HG03025 (cell line): ENCODE measurements at regions not wholly inside any gene's neighbourhood (a gene's known extent, or its start where the extent isn't known, plus 50 kb on each side); places are given as distances from the start of the nearest gene placed in this dataset.

Source experiments
- ATAC-seq: cut with Tn5 transposase; IDR thresholded peaks from one replicate; pipeline ENCODE4 v1.9.1; 2021; ENCODE audit warnings: mild to moderate bottlenecking, moderate library complexity; ENCODE audit not compliant: unreplicated experiment, low FRiP score

DNA sequence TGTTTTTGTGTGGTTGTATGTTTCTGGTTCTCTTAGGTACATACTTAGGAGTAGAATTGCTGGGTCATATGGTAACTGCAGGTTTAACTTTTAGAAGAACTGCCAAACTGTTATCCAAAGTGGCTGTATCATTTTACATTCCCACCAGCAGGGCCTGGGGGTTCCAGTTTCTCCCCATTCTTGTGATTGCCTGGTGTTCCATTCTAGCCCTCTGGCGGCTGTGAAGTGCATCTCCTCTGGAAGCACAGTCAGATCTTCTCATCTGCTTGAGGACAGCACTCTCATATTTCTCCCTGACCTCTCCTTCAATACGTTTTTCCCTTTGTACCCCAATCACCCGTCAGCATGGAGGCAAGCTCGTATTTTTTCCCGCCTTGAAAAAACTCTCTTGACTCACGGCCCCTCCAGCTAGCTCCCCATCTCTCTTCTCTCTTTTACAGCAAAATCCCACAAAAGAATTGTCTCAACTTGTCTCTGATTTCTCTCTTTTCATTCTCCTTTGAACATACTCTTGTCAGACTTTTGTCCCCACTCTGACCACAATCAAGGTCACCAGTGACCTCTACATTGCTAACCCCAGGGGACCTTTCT, 56.8 kb upstream of the THY1 start:
- ATAC-seq, result no peak

DNA sequence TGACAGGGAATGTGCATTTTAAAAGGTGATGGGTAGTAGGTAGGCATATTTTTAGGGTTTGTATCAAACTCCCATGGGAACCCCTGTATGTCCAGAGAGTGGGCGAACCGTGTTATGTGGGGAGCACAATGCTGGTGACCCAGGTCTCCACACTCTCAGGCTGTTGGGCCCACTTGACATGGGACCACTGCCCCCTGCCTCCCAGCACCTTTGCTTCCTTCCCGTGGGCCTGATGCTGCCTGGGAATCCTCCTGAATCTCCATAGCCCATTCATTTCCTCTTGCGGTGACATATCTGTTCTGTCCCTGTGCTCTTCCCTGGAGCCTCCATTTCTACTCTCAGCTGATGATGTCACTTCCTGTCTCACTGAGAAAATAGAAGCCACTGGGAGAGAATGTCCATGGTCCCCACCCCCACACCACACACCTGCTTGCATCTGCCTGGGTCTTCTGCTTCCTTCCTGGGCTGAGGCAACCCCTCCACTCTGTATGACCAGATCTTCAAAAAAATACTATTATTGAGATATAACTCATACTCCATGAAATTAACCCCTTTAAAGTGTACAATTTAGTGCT, 55.8 kb upstream of the THY1 start:
- ATAC-seq, result no peak

DNA sequence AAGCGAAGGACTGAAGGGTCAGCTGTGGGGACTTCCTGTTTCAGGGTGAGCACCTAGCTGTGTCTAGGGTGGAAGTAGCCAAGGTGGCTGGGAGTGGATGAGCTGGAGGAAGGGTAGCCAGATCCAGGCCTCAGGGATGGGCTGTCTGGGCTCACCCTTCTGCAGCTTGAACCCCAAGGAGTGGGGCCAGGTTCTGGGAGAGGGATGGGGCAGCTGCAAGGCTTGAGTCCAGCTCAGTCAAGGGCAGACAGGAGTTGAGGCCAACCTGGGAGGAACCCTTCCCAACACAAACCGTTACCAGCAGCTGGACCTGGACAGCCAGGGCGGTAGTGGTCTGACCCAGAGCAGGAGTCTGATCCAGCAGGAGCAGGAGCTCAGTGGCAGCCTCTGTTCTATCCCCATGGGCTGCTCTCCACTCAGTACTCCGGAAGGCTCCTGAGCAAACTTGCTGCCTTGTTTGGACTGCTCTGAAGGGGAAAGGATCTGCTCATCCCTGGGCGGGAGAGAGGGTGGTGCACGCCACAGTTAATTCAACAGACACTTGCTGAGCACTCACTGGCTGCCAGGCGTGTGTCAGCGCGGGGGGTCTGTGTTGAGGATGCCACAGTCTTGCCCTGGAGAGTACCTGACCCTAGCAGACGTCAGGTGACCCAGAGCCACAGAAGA, 53.8 kb upstream of the THY1 start:
- ATAC-seq, result no peak

DNA sequence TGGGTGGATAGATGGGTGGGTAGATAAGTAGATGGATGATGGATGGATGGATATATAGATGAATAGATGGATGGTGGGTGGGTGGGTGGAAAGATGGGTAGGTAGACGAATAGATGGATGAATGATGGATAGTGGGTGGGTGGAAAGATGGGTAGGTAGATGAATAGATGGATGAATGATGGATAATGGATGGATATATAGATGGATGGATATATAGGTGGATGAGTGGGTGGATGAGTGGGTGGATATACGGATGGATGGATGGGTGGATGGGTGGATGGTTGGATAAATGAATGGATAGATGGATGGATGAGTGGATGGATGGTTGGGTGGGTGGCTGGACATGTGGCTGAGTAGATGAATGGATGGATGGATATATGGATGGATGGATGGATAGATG, 53.1 kb upstream of the THY1 start:
- ATAC-seq, result no peak

DNA sequence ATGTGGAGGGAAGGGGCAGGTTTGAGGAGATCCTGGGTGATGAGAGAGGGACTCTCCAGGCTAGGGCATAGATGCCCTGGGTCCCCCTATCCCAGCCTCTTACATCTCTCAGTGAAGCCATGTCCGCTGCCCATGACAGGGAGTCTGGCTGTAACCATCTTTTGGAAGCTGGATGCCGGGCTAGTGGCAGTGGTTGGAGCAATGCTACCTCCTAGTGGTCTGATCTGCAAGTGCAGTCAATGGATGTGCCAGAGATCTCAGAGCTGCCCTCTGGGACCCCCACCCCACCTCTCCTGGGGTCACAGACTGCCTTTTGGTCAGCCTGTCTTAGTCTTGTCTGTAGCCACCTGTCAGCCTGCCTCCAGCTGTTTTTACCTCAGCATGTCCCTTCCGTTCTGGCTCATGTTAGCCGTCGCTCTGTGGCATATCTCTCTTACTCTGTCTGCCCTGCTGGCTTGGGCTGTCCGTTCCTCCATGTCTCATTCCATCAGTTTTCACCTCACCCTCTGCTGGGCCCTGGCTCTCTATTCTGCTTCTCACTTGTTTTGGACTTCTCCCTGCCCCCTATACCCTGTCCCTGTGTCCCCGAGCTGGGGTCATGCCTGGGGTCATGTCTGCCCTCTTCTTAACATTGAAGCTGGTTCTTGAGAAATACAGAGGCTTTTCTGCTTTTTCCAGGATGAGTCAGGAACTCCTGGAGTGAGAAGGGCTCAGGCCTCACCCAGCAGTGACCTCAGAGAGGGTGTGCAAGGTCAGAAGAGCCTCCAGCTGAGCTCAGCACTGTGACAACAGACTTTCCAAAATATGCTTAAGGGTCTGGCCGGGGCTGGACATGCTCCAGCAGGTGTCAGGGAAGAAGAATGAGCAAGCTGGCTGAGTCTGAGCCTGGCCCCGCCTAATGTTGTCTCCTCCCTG, 52.0 kb upstream of the THY1 start:
- no peak for ATAC-seq

DNA sequence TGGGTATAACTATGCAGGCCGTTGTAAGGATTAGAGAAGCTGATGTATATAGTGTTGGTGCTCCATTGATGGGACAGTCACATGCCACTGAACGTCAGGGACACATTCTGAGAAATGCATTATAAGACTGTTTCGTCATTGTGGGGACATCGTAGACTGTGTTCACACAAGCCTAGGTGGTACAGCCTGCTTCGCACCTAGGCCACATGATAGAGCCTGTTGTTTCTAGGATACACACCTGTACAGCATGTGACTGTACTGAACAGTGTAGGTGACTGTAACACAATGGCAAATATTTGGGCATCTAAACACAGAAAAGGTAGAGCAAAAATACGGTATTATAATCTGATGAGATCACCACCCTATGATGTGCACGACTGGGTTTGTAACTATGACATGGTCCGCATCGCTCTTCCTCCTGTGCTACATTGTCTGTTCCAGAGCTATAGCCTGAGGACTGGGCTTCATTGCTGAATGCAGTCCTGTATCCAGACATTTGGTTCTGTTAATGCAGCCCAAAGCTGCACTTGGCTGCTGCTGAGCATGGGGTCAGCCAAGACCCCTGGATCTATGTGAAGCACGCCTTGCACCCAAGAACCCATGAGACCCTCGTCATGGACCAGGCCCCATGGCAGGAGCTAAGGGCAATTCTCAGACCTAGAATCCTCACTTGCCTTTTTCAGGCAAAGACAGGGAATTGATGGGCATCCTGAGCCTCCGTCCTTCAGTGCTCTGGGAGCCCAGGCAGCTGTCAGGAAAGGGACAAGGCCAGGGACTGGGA, 51.1 kb upstream of the THY1 start:
- ATAC-seq, result no peak

DNA sequence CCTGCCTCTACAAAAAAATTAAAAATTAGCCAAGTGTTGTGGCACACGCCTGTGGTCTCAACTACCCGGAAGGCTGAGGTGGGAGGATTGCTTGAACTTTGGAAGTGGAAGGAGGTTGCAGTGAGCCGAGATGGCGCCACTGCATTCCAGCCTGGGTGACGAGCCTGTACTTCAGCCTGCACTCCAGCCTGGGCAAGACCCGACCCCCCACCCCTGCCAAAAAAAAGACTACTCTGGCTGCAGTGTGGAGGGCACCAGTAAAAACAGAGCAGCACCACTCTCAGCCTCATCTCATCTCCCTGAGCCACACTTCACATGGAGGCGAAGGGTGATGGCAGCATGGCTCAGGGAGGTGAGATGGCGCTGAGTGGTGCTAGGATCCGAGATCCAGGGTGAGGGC, 50.3 kb upstream of the THY1 start:
- no peak for ATAC-seq

DNA sequence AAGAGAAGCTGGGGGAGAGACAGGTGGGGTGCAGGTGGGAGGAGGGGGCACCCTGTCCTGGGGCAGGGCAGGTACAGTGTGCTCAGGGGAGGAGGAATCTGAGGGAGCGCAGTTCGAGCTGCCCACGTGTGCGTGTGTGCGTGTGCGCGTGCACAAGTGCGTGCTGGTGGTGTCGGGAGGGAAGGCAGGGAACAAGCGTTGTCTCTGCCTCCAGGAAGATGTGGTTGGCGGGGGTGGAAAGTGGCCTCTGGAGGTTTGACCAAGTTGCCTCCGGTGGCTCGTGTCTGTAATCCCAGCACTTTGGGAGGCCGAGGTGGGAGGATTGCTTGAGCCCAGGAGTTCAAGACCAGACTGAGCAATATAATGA, 49.9 kb upstream of the THY1 start:
- ATAC-seq, result no peak
